Lung (tissue), 11 donors: ENCODE measurements at regions not wholly inside any gene's neighbourhood (a gene's known extent, or its start where the extent isn't known, plus 50 kb on each side); places are given as distances from the start of the nearest gene placed in this dataset.

Source experiments
- ATAC-seq: fragments of 200-7000 bp; cut with Tn5 transposase; one replicate; pipeline ENCODE4 v1.9.1; 2020; ENCODE audit warnings: moderate number of reproducible peaks; ENCODE audit not compliant: insufficient read depth, low FRiP score
- DNase-seq, 3 donors: peaks; one replicate each; pipeline ENCODE4 v3.0.0-alpha.2; 2013 to 2017
- H3K27ac ChIP-seq, 2 donors: one replicate each; pipeline ENCODE4 v1.5.1; 2013; ENCODE audit warnings: mild to moderate bottlenecking in 2 of 2, moderate library complexity in 2 of 2, control low read depth in 1 of 2, inconsistent platforms in 1 of 2, low read depth in 1 of 2, low read length in 1 of 2
- H3K27me3 ChIP-seq, 3 donors: one replicate each; pipeline ENCODE4 v1.5.1; 2013; ENCODE audit warnings: low read length in 2 of 3; ENCODE audit not compliant: control insufficient read depth in 3 of 3, insufficient read depth in 3 of 3
- H3K36me3 ChIP-seq, 4 donors: one replicate each; pipeline ENCODE4 v1.5.1; 2013; ENCODE audit warnings: low read length in 4 of 4, mild to moderate bottlenecking in 1 of 4, moderate library complexity in 1 of 4; ENCODE audit not compliant: control insufficient read depth in 4 of 4, insufficient read depth in 4 of 4
- H3K4me1 ChIP-seq, 5 donors: one replicate each; pipeline ENCODE4 v1.5.1; 2013; ENCODE audit warnings: low read length in 5 of 5, mild to moderate bottlenecking in 2 of 5, moderate library complexity in 1 of 5; ENCODE audit not compliant: control insufficient read depth in 5 of 5, insufficient read depth in 5 of 5
- H3K4me3 ChIP-seq: one replicate; pipeline ENCODE4 v1.5.1; 2013; ENCODE audit warnings: mild to moderate bottlenecking, control low read depth, moderate library complexity
- H3K9ac ChIP-seq, 2 donors: one replicate each; pipeline ENCODE4 v1.5.1; 2013; ENCODE audit warnings: low read length in 2 of 2, control low read depth in 1 of 2; ENCODE audit not compliant: insufficient read depth in 1 of 2
- H3K9me3 ChIP-seq, 4 donors: one replicate each; pipeline ENCODE4 v1.5.1; 2013; ENCODE audit warnings: low read length in 3 of 4, mild to moderate bottlenecking in 1 of 4, moderate library complexity in 1 of 4; ENCODE audit not compliant: control insufficient read depth in 4 of 4, insufficient read depth in 3 of 4
- CTCF ChIP-seq: IDR thresholded peaks from 2 replicates; pipeline ENCODE4 v1.5.1; 2012; ENCODE audit warnings: mild to moderate bottlenecking; ENCODE audit errors: control extremely low read depth, extremely low read depth
- WGBS, 2 donors: extraction: QIAGEN DNeasy Blood & Tissue Kit; methylation state at CpG; one replicate each; pipeline ENCODE4 v1.1.7; 2013; 5-methylcytosine and 5-hydroxymethylcytosine counted together
- donor health status: control.
- donor health status: control.
- donor health status: Bipolar disorder and iron deficiency.
- donor health status: healthy.
- donor health status: DM: yes; HTN: yes; CAD: no.

- WGBS, 2 donors: 58 to 92% methylated on average over 2 of the region's 2 CpGs
- Histone ChIP-seq H3K9me3 (no peaks in the 10 kb centered on the region), H3K27me3 (no peaks in the 10 kb centered on the region), H3K27ac (no peak overlapping the region), H3K4me1 (no peaks in the 10 kb centered on the region), H3K4me3 (no peak overlapping the region), H3K9ac (no peak overlapping the region), H3K36me3 (no peaks in the 10 kb centered on the region)
- ATAC-seq: no peak
- no peak for DNase-seq
- TF ChIP-seq CTCF: no peak
Measured at GRCh38 chr12:40172879-40173278, 51.9 kb upstream of the LRRK2 start.

- Histone ChIP-seq H3K9ac (no peak overlapping the region), H3K36me3 (no peaks in the 10 kb centered on the region), H3K4me3 (no peak overlapping the region), H3K4me1 (no peaks in the 10 kb centered on the region), H3K9me3 (no peaks in the 10 kb centered on the region), H3K27me3 (no peaks in the 10 kb centered on the region), H3K27ac (no peak overlapping the region)
- DNase-seq (no peak), ATAC-seq (no peak)
- WGBS, 2 donors: 33 to 54% methylated on average over 1 of the region's 1 CpG
- no peak for TF ChIP-seq CTCF
Measured at GRCh38 chr12:40171501-40171900, 53.3 kb upstream of the LRRK2 start.

GRCh38 chr12:40171066-40171465, 53.7 kb upstream of the LRRK2 start:
- H3K9ac ChIP-seq: no peak overlapping the region
- no peak for ATAC-seq
- H3K36me3 ChIP-seq: no peaks in the 10 kb centered on the region
- no peaks in the 10 kb centered on the region for H3K4me1 ChIP-seq
- no peak overlapping the region for H3K4me3 ChIP-seq
- no peaks in the 10 kb centered on the region for H3K9me3 ChIP-seq
- DNase-seq: no peak
- no peak for TF ChIP-seq CTCF
- 79 to 89% methylated on average over 1 of the region's 1 CpG for WGBS, 2 donors
- no peaks in the 10 kb centered on the region for H3K27me3 ChIP-seq
- H3K27ac ChIP-seq: no peak overlapping the region

DNA sequence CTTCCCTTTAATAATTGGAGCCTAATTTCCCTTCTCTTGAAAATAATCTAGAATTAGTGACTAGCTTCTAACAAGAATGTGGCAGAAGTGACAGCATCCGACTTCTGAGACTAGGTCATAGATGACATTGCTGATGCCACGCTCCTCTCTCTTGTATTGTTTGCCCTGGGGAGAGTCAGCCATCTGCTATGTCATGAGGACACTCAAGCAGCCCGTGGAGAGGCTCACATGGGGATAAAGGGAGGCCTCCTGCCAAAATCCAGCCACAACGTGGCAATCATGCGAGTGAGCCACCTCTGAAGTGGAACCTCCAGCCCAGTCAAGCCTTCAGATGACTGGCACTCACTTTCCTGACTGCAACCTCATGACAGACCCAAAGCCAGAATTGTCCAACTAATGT, 54.2 kb upstream of the LRRK2 start:
- H3K9me3 ChIP-seq: no peaks in the 10 kb centered on the region
- no peak overlapping the region for H3K4me3 ChIP-seq
- WGBS, 2 donors: 59 to 73% methylated on average over 5 of the region's 5 CpGs
- ATAC-seq: peak; percentile 75
- DNase-seq: no peak
- H3K27ac ChIP-seq: no peak overlapping the region
- no peaks in the 10 kb centered on the region for H3K4me1 ChIP-seq
- no peaks in the 10 kb centered on the region for H3K27me3 ChIP-seq
- no peak overlapping the region for H3K9ac ChIP-seq
- no peaks in the 10 kb centered on the region for H3K36me3 ChIP-seq
- TF ChIP-seq CTCF: no peak
